GM12864 (cell line): ENCODE measurements at regions not wholly inside any gene's neighbourhood (a gene's known extent, or its start where the extent isn't known, plus 50 kb on each side); places are given as distances from the start of the nearest gene placed in this dataset.
"Not testable (repeated sequence)": the region's sequence is repeated elsewhere in the genome, so short reads cannot be mapped to it uniquely, and the experiment has no call there.

ENCODE experiments used
- DNase-seq: peaks from one replicate; pipeline ENCODE4 v3.0.0-alpha.2; 2011; ENCODE audit warnings: low read depth
- H3K4me3 ChIP-seq: 2 replicates; pipeline ENCODE4 v1.5.1; 2011; ENCODE audit warnings: mild to moderate bottlenecking, low read depth, low read length, control low read depth
- TF ChIP-seq, protein P1 (sequence below): IDR thresholded peaks from 2 replicates; pipeline ENCODE4 v1.5.1; 2011; ENCODE audit warnings: low read depth, mild to moderate bottlenecking, moderate library complexity, low read length, control low read depth, inconsistent platforms; ENCODE audit errors: missing control alignments

DNA sequence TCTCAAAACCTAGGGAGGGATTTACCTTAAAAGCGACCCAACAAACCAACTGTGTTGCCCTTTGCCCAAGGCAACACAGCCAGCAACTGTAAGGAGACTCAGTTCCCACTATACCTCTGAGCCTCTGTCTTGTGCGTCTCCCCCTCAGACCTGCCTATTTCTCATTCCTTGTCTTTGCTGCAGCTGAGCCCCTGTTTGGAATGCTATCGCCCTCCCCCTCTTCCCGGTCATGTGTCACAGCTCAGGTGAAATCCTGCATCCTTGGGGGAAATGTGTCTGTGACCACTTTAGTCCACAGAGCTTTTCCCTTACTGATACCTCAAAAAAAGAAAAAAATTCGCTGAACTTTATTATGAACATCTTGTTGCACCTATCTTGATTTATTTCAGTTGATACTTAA, 52.0 kb upstream of the LRIG1 start:
- TF ChIP-seq, protein P1, sequence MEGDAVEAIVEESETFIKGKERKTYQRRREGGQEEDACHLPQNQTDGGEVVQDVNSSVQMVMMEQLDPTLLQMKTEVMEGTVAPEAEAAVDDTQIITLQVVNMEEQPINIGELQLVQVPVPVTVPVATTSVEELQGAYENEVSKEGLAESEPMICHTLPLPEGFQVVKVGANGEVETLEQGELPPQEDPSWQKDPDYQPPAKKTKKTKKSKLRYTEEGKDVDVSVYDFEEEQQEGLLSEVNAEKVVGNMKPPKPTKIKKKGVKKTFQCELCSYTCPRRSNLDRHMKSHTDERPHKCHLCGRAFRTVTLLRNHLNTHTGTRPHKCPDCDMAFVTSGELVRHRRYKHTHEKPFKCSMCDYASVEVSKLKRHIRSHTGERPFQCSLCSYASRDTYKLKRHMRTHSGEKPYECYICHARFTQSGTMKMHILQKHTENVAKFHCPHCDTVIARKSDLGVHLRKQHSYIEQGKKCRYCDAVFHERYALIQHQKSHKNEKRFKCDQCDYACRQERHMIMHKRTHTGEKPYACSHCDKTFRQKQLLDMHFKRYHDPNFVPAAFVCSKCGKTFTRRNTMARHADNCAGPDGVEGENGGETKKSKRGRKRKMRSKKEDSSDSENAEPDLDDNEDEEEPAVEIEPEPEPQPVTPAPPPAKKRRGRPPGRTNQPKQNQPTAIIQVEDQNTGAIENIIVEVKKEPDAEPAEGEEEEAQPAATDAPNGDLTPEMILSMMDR = no peak
- no peak for DNase-seq
- no peak overlapping the region for H3K4me3 ChIP-seq

DNA sequence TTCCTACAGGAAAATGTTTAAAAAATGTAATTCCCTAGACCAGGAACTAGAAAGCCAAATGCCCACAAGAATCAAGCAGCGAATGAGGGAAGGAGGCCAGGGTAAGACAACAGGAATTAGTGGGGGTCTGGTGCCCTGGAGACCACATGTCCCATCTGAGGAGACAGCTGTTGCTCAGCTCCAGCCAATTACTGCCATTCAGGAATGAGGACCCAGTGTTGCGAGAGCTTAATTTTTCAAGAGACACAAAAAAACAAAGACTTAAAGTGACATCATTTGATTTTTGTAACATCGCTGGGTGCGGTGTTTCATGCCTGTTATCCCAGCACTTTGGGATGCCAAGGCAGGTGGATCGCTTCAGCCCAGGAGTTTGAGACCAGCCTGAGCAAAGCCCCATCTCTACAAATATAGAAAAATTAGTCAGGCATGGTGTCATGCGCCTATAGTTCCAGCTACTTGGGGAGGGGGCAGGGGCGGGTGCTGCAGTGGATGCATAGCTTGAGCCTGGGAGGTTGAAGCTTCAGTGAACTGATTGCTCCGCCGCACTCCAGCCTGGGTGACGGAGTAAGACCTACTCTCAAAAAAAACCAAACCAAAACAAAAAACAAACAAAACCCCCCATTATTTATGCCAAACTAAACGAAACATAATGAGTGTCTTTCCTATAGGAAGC, 52.8 kb upstream of the LRIG1 start:
- no peak overlapping the region for H3K4me3 ChIP-seq
- TF ChIP-seq, protein P1 = no peak
- DNase-seq = no peak

DNA sequence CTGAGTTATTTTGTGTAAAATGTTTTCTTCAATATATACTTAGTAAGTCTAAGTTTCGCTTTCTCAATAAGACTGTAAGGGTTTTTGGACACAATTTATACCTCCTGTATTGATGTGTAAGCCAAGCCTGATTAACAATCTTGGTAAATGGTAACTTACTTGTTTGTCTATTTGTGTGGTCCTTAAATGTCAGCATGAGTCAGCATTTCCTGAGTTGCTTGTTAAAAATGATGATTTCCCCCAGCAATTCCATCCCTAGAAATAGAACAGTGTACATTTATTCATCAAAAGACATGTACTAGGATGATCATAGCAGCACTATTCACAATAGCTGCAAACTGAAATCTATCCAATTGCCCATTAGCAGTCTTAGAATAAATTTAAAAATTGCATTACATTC, 53.4 kb upstream of the LRIG1 start:
- TF ChIP-seq, protein P1 = no peak
- H3K4me3 ChIP-seq = no peak overlapping the region
- DNase-seq = no peak

DNA sequence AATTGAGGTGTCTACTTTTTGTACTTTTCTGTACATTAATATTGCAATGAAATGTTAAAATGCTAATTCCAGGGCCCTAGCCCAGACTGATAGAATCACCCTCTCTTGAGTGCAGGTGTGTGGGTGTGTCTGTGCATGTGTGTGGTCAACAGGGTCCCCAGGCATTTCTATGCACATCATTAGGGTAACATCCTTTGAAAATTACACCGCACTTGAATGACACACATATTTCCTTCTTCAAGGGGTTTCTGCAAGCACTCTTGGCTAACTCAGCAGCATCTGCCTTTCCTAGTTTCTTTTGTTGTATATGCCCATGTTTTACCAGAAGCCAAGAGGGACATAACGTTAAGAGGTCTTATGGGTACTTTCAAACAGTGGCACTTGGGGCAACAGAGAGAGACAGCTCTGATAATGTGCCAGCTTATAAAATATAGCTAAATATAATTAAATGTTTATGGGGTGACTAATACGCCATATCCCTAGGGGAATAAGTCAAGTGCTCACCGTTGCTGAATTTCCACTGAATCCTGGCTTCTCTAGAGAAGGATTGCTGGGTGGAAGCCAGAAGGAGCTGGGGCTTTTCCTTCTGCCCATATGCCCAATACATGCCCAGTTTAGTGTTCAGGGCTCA, 54.5 kb upstream of the LRIG1 start:
- DNase-seq = no peak
- TF ChIP-seq, protein P1 = no peak
- H3K4me3 ChIP-seq = no peak overlapping the region

DNA sequence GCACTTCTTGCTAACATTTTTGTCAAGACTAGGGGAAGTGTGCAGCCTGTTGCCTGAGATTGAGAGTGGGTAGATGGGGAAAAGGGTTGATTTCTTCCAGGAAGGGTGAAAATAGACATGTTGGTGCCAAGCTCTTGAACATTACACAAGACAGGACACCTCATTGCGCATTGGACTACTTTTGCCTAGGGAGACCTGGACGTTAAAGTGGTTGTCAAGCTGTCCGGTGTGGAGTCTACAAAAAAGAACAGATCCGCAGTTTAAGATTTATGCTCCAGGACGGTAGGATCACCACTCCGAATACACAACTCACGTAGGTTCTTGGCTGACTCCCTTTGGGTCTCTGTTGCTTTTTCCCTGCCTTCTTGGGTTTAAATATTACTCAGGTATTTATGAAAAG, 56.3 kb upstream of the LRIG1 start:
- no peak for DNase-seq
- TF ChIP-seq, protein P1 = no peak
- H3K4me3 ChIP-seq = no peak overlapping the region

DNA sequence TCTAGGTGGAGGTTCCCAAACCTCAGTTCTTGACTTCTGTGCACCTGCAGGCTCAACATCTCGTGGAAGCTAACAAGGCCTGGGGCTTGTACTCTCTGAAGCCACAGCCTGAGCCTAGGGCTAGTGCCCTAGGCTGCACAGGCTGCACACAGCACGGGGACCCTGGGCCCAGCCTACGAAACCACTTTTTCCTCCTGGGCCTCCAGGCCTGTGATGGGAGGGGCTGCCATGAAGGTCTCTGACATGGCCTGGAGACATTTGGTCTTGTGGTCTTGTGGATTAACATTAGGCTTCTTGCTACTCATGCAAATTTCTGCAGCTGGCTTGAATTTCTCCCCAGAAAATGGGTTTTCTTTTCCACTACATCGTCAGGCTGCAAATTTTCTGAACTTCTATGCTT, 59.1 kb upstream of the LRIG1 start:
- H3K4me3 ChIP-seq, DNase-seq: not testable (repeated sequence)

DNA sequence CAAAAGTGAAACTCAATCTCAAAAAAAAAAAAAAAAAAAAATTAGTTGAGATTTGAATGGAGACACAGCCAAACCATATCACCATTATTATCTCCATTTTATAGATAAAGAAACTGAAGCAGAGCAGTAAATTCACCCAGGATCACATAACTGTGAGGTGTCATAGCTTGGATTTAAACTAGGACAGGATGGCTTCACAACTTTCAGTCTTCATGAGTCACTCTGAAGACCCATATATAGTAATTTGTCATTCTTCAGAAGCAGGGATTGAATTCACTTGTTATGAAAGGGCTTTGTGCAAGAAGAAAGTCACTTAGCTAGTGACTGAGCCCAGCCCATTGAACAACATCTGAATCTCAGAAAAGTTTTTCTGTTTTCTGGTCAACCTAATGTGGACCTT, 60.5 kb upstream of the LRIG1 start:
- TF ChIP-seq, protein P1 = no peak
- H3K4me3 ChIP-seq = no peak overlapping the region
- no peak for DNase-seq
